Panc1 (cell line): ENCODE measurements at regions not wholly inside any gene's neighbourhood (a gene's known extent, or its start where the extent isn't known, plus 50 kb on each side); places are given as distances from the start of the nearest gene placed in this dataset.
"Not testable (repeated sequence)": the region's sequence is repeated elsewhere in the genome, so short reads cannot be mapped to it uniquely, and the experiment has no call there.

Experiments used
- ATAC-seq: fragments of 200-7000 bp; cut with Tn5 transposase; 2 replicates; pipeline ENCODE4 v1.9.1; 2020; ENCODE audit warnings: mild to moderate bottlenecking, moderate library complexity
- BruUV-seq: library from RNA; stranded (reverse); fragments of 400-500 nt; replicated peaks from 2 replicates; lab custom pipeline; 2021; lab: Mats Ljungman, UMichigan
- CTCF ChIA-PET: fragments of 300-600 bp; sonication (Branson Sonifier 250); formaldehyde crosslinking; loops from one replicate; lab custom pipeline; 2022; ENCODE audit warnings: antibody characterized with exemption; lab: Charles Lee
- POLR2A ChIA-PET: fragments of 300-600 bp; sonication (Branson Sonifier 250); formaldehyde crosslinking; loops from one replicate; lab custom pipeline; 2022; ENCODE audit warnings: antibody characterized with exemption; lab: Charles Lee
- DNase-seq: peaks from one replicate; pipeline ENCODE4 v3.0.0-alpha.2; 2010; ENCODE audit warnings: low read depth, low spot score
- H3K27ac ChIP-seq: 2 replicates; pipeline ENCODE4 v1.5.1; 2011; ENCODE audit warnings: mild to moderate bottlenecking, low read length, inconsistent platforms
- H3K27me3 ChIP-seq: fragments of 200-500 bp; sonication (Bioruptor generic); 2 replicates; pipeline ENCODE4 v1.6.0; 2014; ENCODE audit warnings: low read length, inconsistent platforms; ENCODE audit not compliant: control insufficient read depth, insufficient read depth
- H3K36me3 ChIP-seq: fragments of 200-500 bp; sonication (Bioruptor generic); 2 replicates; pipeline ENCODE4 v1.5.1; 2014; ENCODE audit warnings: inconsistent platforms, mild to moderate bottlenecking, low read length, moderate library complexity; ENCODE audit not compliant: control insufficient read depth, insufficient read depth
- H3K4me1 ChIP-seq: 2 replicates; pipeline ENCODE4 v1.5.1; 2011; ENCODE audit warnings: inconsistent platforms, mild to moderate bottlenecking, low read length, moderate library complexity; ENCODE audit not compliant: control insufficient read depth, insufficient read depth
- H3K4me3 ChIP-seq, 2 experiments: 2 replicates each; pipeline ENCODE4 v1.5.1; 2011 to 2012; ENCODE audit warnings: low read depth in 2 of 2, low read length in 2 of 2, mild to moderate bottlenecking in 2 of 2, inconsistent platforms in 1 of 2, moderate library complexity in 1 of 2
- H3K9me3 ChIP-seq: fragments of 200-500 bp; sonication (Bioruptor generic); 2 replicates; pipeline ENCODE4 v1.5.1; 2014; ENCODE audit warnings: low read depth, mild to moderate bottlenecking, inconsistent platforms, low read length, moderate library complexity; ENCODE audit not compliant: control insufficient read depth, insufficient read depth
- POLR2AphosphoS5 ChIP-seq: IDR thresholded peaks from 2 replicates; pipeline ENCODE4 v1.6.1; 2012; ENCODE audit warnings: mild to moderate bottlenecking, low read depth, low read length, moderate library complexity
- SIN3A ChIP-seq: IDR thresholded peaks from 2 replicates; pipeline ENCODE4 v1.6.1; 2012; ENCODE audit warnings: low read depth, mild to moderate bottlenecking, low read length, moderate library complexity, borderline replicate concordance; ENCODE audit not compliant: insufficient read depth
- TCF7L2 ChIP-seq: IDR thresholded peaks from 2 replicates; pipeline ENCODE4 v1.6.1; 2011; ENCODE audit warnings: mild to moderate bottlenecking, low read depth, low read length, inconsistent platforms
- in situ Hi-C: cut with HindIII; loops from 2 replicates; pipeline ENCODE4 v1.10.0; 2016; ENCODE audit warnings: low sequenced_read_pairs, low pct_unique_long_range_greater_than_20kb
- intact Hi-C: fragments of 100-400 bp; cut with micrococcal nuclease; formaldehyde crosslinking; loops from one replicate; pipeline ENCODE4 v1.10.0; 2022; ENCODE audit not compliant: unreplicated experiment
- TF ChIP-seq, protein P1 (sequence below), 2 experiments: IDR thresholded peaks; 2 replicates each; pipeline ENCODE4 v1.6.1; 2011 to 2012; ENCODE audit warnings: low read depth in 2 of 2, control low read depth in 1 of 2, low read length in 1 of 2, mild to moderate bottlenecking in 1 of 2, moderate library complexity in 1 of 2; ENCODE audit not compliant: insufficient read depth in 1 of 2
- TF ChIP-seq, protein P2 (sequence below): fragments of 450-650 bp; IDR thresholded peaks from 2 replicates; pipeline ENCODE4 v1.5.1; 2017; ENCODE audit warnings: mild to moderate bottlenecking

DNA sequence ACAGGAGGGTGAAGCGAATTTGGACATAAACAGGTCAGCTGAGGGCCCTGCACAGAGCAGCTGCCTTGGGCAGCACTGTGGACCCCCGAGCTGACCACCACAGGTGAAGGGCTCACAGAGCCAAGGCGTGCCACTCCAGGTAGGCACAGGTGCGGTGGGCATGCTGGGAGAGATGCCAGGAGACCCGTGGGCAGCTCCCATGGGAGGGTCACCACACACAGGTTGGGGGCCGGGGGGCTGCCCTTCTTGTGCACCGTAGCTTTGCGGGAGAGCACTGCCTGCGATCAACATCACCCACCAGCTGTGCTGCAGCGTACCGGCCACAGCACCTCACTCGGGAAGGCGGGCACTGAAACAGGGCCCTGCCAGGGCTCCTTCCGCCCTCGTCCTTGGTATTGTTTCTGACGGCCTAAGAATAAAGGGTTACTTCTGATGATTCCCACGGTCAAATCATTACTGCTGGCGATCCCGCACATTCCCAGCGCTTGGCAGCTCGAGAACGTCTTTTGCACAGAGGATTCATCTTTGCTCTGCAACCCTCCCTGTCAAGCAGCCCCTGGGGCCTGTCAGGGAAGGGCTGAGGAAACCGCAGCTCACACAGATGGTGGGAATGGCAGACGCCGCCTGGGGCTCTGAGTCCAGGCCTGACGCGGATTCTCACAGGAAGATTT, 181.7 kb downstream of the BANP start:
- CTCF ChIA-PET = no interaction called here
- intact Hi-C loops (no loop called here), in situ Hi-C loops (no loop called here)
- POLR2A ChIA-PET = no interaction called here
- Histone ChIP-seq H3K4me1 (no peaks in the 10 kb centered on the region), H3K9me3 (no peaks in the 10 kb centered on the region), H3K36me3 (no peaks in the 10 kb centered on the region), H3K27ac (no peak overlapping the region), H3K27me3 (no peaks in the 10 kb centered on the region), H3K4me3 (no peak overlapping the region)
- no peak for ATAC-seq
- no peak for TF ChIP-seq SIN3A
- BruUV-seq = no TSS peak
- DNase-seq = no peak

DNA sequence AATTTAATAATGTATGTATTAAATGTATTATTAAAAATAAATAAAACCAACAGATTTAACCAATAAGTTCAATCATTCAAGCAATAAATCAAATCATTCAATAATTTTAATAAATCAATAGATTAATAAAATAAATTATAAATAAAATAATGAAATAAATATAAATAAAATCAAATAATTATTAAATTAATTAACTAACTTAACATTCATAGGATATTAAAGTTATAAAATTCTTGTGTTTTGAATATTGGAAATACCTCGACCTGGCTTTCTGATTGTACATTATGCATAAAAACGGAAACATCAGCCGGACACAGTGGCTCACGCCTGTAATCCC, 182.2 kb downstream of the BANP start:
- intact Hi-C loops = no loop called here
- ChIA-PET POLR2A (no interaction called here), CTCF (no interaction called here)
- BruUV-seq = no TSS peak
- DNase-seq = no peak
- H3K27me3 ChIP-seq = no peaks in the 10 kb centered on the region
- H3K4me1 ChIP-seq = no peaks in the 10 kb centered on the region
- H3K4me3 ChIP-seq = no peak overlapping the region
- H3K27ac ChIP-seq = no peak overlapping the region
- H3K9me3 ChIP-seq = no peaks in the 10 kb centered on the region
- H3K36me3 ChIP-seq = no peaks in the 10 kb centered on the region
- no peak for ATAC-seq
- TF ChIP-seq TCF7L2 = no peak
- TF ChIP-seq SIN3A = no peak
- TF ChIP-seq, protein P1, sequence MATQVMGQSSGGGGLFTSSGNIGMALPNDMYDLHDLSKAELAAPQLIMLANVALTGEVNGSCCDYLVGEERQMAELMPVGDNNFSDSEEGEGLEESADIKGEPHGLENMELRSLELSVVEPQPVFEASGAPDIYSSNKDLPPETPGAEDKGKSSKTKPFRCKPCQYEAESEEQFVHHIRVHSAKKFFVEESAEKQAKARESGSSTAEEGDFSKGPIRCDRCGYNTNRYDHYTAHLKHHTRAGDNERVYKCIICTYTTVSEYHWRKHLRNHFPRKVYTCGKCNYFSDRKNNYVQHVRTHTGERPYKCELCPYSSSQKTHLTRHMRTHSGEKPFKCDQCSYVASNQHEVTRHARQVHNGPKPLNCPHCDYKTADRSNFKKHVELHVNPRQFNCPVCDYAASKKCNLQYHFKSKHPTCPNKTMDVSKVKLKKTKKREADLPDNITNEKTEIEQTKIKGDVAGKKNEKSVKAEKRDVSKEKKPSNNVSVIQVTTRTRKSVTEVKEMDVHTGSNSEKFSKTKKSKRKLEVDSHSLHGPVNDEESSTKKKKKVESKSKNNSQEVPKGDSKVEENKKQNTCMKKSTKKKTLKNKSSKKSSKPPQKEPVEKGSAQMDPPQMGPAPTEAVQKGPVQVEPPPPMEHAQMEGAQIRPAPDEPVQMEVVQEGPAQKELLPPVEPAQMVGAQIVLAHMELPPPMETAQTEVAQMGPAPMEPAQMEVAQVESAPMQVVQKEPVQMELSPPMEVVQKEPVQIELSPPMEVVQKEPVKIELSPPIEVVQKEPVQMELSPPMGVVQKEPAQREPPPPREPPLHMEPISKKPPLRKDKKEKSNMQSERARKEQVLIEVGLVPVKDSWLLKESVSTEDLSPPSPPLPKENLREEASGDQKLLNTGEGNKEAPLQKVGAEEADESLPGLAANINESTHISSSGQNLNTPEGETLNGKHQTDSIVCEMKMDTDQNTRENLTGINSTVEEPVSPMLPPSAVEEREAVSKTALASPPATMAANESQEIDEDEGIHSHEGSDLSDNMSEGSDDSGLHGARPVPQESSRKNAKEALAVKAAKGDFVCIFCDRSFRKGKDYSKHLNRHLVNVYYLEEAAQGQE (IDR thresholded peaks at IDR 0.05; ENCODE audit: insufficient read depth in 1 of 2, low read depth in 2 of 2, low read length in 1 of 2) = no peak
- TF ChIP-seq, protein P2, sequence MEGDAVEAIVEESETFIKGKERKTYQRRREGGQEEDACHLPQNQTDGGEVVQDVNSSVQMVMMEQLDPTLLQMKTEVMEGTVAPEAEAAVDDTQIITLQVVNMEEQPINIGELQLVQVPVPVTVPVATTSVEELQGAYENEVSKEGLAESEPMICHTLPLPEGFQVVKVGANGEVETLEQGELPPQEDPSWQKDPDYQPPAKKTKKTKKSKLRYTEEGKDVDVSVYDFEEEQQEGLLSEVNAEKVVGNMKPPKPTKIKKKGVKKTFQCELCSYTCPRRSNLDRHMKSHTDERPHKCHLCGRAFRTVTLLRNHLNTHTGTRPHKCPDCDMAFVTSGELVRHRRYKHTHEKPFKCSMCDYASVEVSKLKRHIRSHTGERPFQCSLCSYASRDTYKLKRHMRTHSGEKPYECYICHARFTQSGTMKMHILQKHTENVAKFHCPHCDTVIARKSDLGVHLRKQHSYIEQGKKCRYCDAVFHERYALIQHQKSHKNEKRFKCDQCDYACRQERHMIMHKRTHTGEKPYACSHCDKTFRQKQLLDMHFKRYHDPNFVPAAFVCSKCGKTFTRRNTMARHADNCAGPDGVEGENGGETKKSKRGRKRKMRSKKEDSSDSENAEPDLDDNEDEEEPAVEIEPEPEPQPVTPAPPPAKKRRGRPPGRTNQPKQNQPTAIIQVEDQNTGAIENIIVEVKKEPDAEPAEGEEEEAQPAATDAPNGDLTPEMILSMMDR = no peak
- TF ChIP-seq POLR2AphosphoS5 = no peak
- in situ Hi-C loops = no loop called here

DNA sequence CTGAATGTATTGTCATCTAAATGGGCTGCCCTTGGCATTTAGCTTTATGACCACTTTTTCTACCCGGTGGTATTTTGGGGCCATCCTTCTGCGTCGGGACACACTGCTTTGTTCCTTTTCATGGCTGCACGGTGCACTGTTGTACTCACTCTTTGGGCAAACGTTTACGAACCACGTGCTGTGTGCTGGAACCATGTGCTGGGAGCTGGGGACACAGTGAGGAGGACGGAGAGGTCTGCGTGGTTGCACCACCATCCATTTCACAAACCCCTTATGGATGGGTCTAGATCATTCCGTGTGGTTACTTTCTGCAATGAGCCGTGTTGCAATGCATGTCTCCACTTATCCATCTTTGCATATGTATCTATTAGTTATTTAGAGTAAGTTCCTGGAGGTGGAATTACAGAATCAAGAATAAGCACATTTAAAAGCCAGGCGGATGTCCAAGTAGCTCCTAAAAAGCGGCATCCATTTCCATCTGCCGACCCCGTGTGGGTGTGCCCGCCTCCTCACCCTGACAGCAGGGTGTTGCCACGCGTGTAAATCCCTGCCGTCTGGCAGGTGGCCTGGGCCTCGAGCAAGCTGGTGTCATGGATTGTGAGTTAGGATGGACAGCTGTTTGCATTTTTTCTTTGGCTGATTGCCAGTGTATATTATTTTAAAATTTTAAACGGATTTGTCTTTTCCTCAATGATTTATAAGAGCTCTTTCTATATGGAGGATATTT, 183.1 kb downstream of the BANP start:
- H3K27me3 ChIP-seq, intact Hi-C loops, POLR2A ChIA-PET, in situ Hi-C loops, CTCF ChIA-PET, H3K4me1 ChIP-seq, H3K36me3 ChIP-seq, H3K27ac ChIP-seq, ATAC-seq, BruUV-seq, DNase-seq, H3K9me3 ChIP-seq, H3K4me3 ChIP-seq: not testable (repeated sequence)

DNA sequence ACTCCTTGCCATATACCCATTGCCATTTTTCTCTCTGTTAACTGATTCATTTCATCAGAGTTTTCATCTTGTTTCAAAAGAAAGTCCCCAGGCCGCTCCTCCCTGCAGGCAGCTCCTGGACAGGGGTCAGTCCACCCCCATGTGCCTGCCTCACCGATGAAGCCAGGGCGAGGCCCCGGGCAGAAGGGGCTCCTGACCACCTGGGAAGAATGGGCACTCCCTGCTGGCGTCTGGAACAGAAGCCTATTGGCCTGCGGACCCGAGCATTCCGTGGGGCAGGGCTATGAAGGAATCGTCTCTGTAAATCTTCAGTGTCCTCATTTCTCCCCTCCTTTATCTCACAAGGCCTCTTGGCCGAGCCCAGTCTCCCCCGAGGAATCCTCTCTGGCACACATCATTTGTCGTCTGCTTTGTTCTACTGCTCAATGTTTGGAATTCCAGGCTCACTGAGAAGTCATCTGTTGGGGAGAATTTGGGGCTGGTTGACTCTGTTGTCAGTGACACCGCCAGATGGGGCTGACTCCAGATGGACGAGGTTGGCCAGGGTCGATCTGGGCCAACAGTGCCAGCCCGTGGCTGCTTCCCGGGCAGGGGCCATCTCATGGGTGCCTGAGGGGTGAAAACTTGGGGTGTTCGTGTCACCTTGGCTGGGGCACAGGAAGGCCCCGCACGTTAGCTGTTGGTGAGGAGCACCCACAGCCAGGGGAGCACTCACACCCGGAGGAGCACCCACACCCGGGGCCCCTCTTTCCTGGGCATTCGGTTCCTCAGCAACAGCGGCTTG, 183.9 kb downstream of the BANP start:
- in situ Hi-C loops, CTCF ChIA-PET, BruUV-seq, H3K36me3 ChIP-seq, H3K9me3 ChIP-seq, H3K27me3 ChIP-seq, DNase-seq, H3K4me1 ChIP-seq, H3K4me3 ChIP-seq, ATAC-seq, H3K27ac ChIP-seq, POLR2A ChIA-PET, intact Hi-C loops: not testable (repeated sequence)

DNA sequence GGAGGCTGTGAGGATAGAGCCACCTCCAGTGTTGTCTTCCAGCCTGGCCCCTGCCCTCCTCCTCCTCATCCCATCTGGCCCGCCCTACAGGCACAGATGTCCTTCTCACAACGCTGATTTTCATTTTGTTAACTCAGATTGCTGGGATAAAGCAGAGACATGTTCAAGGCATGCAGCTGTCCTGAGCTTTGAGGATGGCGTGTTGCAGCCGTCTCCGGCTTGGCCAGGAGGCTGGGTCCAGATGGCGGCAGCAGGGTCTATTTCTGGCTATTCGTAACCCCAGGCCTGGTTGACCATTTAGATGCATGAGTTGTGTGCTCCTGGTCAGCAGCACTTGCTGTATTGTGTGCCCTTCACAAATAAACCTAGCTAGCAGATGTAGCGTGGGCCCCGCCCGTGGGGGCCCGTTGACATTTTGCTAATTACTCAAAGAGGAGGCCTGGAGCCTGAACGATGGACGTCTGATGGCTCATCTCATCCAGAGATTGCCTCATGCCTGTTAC, 185.0 kb downstream of the BANP start:
- H3K9me3 ChIP-seq, H3K4me3 ChIP-seq, H3K27ac ChIP-seq, H3K36me3 ChIP-seq, H3K27me3 ChIP-seq, H3K4me1 ChIP-seq, intact Hi-C loops, DNase-seq, ATAC-seq, POLR2A ChIA-PET, CTCF ChIA-PET, in situ Hi-C loops, BruUV-seq: not testable (repeated sequence)
